GM19351 (cell line): ENCODE measurements at regions not wholly inside any gene's neighbourhood (a gene's known extent, or its start where the extent isn't known, plus 50 kb on each side); places are given as distances from the start of the nearest gene placed in this dataset.

Experiments
- ATAC-seq: cut with Tn5 transposase; IDR thresholded peaks from one replicate; pipeline ENCODE4 v1.9.1; 2021; ENCODE audit warnings: mild to moderate bottlenecking, moderate library complexity; ENCODE audit not compliant: unreplicated experiment

GRCh38 chr20:6265204-6265904 lies 142.5 kb upstream of the FERMT1 start:
- no peak for ATAC-seq

- no peak for ATAC-seq
Observed at GRCh38 chr20:6253396-6253795, 130.6 kb upstream of the FERMT1 start.

- ATAC-seq, result no peak
Observed at GRCh38 chr20:6245436-6245835, 122.6 kb upstream of the FERMT1 start.

- no peak for ATAC-seq
Observed at GRCh38 chr20:6241591-6241990, 118.8 kb upstream of the FERMT1 start.

DNA sequence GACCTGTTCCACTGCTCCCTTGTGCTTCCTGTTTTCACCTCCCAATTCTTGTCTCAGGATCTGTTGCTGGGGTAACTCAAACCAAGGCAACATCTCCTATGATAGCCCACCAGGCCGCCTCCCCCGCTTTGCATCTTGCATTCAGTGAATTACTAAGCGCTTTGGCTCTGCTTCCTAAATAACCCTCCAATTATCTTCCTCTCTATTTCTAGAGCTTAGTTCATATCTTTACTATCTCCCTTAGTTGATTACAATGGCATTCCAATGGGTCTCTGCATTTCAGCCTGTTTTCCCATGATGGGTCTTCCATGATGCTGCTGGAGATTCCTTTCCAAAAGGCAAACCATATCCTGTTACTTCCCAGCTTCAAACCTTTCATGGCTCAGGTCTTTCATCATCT lies 117.2 kb upstream of the FERMT1 start:
- ATAC-seq, result no peak

GRCh38 chr20:6238421-6238820 lies 115.6 kb upstream of the FERMT1 start:
- no peak for ATAC-seq

DNA sequence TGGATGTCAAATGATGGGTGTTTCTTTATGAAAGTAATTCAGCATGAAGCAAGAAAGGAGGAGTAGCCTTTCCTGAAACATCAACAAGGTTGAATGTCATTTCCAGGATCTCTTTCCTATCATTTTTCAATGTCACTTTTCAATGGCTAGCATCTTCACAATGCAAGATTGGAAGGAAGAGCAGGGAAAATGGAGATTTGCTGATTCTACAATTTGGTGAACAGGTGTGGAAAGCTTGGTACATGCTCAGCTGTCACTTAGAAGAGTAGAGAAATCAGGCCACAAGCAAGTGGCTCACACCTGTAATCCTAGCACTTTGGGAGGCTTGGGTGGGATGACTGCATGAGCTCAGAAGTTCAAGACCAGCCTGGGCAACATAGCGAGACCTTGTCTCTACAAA lies 112.7 kb upstream of the FERMT1 start:
- ATAC-seq, result no peak

DNA sequence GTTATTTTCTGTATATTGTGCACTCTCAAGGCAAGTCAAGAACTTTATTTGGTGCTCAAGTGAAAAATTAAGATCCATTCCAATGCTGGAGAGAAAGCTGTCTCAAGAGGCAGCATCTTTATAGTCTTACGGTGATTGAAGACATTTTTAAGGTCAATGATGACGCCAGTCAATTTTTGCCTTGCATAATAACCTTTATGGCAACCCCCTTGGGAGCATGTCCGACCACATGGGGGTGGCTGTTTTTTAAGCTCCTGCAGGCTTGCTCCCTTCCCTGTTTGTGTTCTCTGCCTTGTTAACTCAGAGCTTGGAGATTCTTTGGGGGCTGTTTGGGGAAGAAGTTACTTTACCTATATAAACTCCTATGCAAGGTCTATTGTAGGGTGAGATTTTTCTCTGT lies 109.6 kb upstream of the FERMT1 start:
- no peak for ATAC-seq

DNA sequence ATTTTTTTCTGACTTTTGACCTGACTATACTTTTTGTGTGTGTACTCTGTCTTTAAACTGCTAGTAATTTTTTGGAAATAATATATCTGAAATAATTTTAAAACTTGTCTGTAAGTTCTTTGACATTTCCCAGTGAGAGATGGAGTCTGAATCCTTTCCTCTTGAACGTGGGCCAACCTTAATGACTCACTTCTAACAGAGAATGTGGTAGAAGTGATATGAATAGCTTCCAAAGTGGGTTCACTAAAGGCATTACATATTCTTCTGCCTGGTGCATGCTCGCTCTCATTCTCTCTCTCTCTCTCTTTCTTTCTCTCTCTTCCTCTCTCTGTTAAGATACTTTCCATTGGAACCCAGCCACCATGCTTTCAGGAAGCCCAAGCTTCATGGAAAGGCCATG lies 108.7 kb upstream of the FERMT1 start:
- ATAC-seq, result no peak

GRCh38 chr20:6228302-6228843 lies 105.5 kb upstream of the FERMT1 start:
- no peak for ATAC-seq

DNA sequence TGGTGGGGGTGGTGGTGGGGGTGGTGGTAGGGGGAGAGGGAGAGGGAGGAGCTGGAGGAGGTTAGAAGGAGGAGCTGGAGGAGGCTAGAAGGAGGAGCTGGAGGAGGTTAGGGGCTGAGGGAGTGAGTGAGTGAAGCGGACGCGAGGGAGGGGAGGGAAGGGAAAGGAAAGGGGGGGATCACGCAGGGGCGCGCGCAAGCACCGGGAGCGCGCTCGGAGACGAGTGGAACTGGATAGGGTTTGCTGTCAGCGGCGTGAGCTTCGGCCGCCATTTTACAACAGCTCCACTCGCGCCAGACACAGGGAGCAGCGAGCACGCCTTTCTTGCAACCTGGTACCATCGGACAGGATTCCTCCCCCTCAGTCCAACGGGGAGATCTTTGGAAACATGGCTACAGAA lies 90.5 kb upstream of the FERMT1 start:
- no peak for ATAC-seq

DNA sequence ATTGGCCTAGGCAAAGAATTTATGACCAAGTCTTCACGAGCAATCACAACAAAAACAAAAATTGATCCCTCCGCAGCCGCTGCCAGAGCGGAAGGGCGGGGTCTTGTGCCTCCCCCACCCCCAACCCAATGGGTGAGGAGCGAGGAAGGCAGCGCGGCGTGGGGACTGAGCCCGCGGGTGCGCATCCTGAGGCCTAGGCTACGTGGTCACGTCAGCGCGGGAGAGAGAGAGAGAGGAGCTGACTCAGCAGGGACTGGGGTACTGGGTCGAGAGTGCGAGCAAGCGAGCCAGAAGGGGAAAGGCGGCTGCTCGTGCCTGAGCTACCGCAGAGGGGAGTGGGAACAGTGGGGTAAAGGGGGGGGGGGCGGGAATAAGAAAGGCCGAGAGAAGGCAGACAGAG lies 90.1 kb upstream of the FERMT1 start:
- ATAC-seq, result no peak

DNA sequence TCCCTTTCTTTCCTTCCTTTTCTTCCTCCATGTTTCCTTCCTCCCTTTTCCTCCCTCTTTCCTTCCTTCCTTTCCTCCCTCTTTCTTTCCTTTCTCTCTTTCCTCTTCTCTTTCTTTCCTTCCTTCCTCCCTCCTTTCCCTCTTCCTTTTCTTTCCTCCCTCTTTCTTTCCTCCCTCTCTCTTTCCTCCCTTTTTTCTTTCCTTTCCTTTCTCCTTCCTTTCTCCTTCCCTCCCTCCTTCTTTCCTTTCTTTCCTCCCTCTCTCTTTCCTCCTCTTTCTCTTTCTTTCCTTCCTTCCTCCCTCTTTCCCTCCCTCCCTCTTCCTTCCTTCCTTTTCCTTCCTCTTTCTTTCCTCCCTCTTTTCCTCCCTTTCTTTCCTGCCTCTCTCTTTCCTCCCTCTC lies 86.3 kb upstream of the FERMT1 start:
- no peak for ATAC-seq

DNA sequence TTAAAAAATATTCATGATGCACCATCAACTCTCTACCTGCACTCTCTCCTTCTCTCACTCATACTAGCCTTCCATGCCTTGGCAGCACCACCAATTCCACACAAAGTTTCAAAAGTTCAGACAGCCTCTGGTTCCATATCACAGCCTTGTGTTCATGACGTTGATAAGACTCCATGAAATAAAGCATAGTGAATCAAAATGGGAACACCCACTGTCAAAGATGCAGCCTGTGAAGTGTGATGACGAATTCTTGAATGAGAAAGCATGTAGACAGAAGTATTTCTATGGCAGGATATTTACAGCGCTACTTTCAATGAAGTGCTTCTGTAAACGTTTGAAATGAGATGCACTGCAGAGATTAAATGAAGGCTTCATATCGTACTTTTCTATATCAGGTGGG lies 77.3 kb upstream of the FERMT1 start:
- no peak for ATAC-seq

- no peak for ATAC-seq
Observed at GRCh38 chr20:6185268-6185667, 62.4 kb upstream of the FERMT1 start.

- ATAC-seq, result no peak
Observed at GRCh38 chr20:6184086-6184485, 61.3 kb upstream of the FERMT1 start.

DNA sequence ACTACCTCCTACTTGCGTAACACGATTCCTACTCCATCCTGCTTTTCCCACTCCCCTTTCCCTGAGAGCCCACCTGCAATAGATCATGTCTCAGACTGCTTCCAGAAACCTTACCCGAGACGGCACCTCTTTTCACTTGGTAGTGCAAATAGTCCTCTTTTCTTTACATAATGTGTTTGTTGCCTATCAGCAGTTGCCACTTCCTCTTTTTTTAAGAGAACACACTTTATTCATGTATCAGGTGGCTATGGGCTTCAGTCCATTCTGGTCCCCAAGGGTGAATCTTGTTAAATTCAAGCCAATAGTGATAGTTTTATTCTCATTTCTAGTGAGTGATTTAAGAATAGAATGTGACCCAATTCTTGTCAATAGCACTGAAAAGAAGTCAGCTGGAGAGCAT lies 57.7 kb upstream of the FERMT1 start:
- no peak for ATAC-seq

DNA sequence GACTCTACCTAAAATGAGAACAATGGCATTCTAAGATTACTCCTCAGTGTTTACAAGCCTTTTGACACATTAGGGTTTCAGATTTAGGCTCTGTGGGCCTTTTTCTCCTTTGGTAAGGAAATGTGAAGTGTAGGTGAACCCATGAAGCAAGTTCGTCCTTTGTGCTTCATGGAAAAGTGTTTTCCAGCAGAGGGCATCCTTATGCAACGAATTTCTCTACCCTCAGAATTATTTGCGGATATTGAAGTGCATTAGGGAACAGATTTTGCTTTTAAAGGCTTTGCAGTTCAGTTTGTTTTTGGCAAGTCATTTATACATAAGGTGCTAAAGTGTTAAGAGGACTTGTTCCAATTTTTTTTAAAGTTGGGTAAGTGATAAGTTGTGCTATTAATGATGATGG lies 55.7 kb upstream of the FERMT1 start:
- no peak for ATAC-seq

DNA sequence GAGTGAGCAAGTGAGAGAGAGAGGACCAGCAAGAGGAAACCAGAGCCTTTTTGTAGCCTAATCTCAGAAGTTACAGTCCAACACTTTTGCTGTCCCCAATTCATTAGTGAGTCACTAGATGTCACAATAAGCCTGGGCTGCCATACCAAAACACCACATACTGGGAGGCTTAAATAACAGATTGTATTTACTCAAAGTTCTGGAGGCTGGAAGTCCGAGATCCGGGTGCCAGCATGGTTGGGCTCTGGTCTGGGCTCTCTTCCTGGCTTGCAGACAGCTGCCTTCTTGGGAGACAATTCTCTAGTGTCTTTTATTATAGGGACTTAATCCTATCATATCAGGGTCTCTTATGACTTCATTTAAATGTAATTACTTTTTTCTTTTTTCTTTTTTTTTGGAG lies 50.7 kb upstream of the FERMT1 start:
- ATAC-seq, result no peak
